WTC11 (cell line): ENCODE measurements at regions not wholly inside any gene's neighbourhood (a gene's known extent, or its start where the extent isn't known, plus 50 kb on each side); places are given as distances from the start of the nearest gene placed in this dataset.

ENCODE experiments used
- ATF1 ChIP-seq: sonication (generic); formaldehyde crosslinking; IDR thresholded peaks from 2 replicates; pipeline ENCODE4 v1.8.1; 2023; ENCODE audit warnings: mild to moderate bottlenecking, moderate library complexity, missing genetic modification reagents
- JUN ChIP-seq: sonication (generic); formaldehyde crosslinking; IDR thresholded peaks from 2 replicates; pipeline ENCODE4 v1.8.0; 2023; ENCODE audit warnings: mild to moderate bottlenecking, missing genetic modification reagents
- PREB ChIP-seq: sonication (generic); formaldehyde crosslinking; IDR thresholded peaks from 2 replicates; pipeline ENCODE4 v1.8.1; 2022; ENCODE audit warnings: mild to moderate bottlenecking, missing genetic modification reagents, moderate library complexity, borderline replicate concordance
- SP1 ChIP-seq: sonication (generic); formaldehyde crosslinking; conservative IDR thresholded peaks from 2 replicates; pipeline ENCODE4 v1.8.1; 2022; ENCODE audit warnings: missing genetic modification reagents
- TCF7 ChIP-seq: sonication (generic); formaldehyde crosslinking; IDR thresholded peaks from 2 replicates; pipeline ENCODE4 v1.8.0; 2022; ENCODE audit warnings: mild to moderate bottlenecking, low read depth, missing genetic modification reagents, moderate library complexity
- TEAD4 ChIP-seq: sonication (generic); formaldehyde crosslinking; IDR thresholded peaks from 2 replicates; pipeline ENCODE4 v1.8.0; 2022; ENCODE audit warnings: mild to moderate bottlenecking, missing genetic modification reagents
- ZNF416 ChIP-seq: fragments of 250-450 bp; sonication (Bioruptor Pico); IDR thresholded peaks from 2 replicates; pipeline ENCODE4 v1.9.0; 2021; ENCODE audit warnings: mild to moderate bottlenecking, inconsistent platforms
- ZNF423 ChIP-seq: fragments of 250-450 bp; sonication (Bioruptor Pico); IDR thresholded peaks from 2 replicates; pipeline ENCODE4 v2.1.2; 2022; ENCODE audit warnings: mild to moderate bottlenecking, moderate library complexity
- TF ChIP-seq, protein P1 (sequence below): fragments of 200-600 bp; IDR thresholded peaks from 2 replicates; pipeline ENCODE4 v1.8.0; 2022; ENCODE audit warnings: antibody characterized with exemption
- TF ChIP-seq, protein P2 (sequence below): sonication (generic); formaldehyde crosslinking; IDR thresholded peaks from 2 replicates; pipeline ENCODE4 v1.8.0; 2022; ENCODE audit warnings: mild to moderate bottlenecking, missing genetic modification reagents
- TF ChIP-seq, protein P3 (sequence below): sonication (generic); formaldehyde crosslinking; IDR thresholded peaks from 2 replicates; pipeline ENCODE4 v1.8.0; 2022; ENCODE audit warnings: mild to moderate bottlenecking, missing genetic modification reagents
- TF ChIP-seq, protein P4 (sequence below): sonication (generic); formaldehyde crosslinking; IDR thresholded peaks from 2 replicates; pipeline ENCODE4 v1.8.0; 2022; ENCODE audit warnings: mild to moderate bottlenecking, missing genetic modification reagents

GRCh38 chr9:90996154-90997065, 194.8 kb downstream of the SYK start:
- no peak for TF ChIP-seq PREB (CRISPR knock-in tag)
- TF ChIP-seq, protein P1, sequence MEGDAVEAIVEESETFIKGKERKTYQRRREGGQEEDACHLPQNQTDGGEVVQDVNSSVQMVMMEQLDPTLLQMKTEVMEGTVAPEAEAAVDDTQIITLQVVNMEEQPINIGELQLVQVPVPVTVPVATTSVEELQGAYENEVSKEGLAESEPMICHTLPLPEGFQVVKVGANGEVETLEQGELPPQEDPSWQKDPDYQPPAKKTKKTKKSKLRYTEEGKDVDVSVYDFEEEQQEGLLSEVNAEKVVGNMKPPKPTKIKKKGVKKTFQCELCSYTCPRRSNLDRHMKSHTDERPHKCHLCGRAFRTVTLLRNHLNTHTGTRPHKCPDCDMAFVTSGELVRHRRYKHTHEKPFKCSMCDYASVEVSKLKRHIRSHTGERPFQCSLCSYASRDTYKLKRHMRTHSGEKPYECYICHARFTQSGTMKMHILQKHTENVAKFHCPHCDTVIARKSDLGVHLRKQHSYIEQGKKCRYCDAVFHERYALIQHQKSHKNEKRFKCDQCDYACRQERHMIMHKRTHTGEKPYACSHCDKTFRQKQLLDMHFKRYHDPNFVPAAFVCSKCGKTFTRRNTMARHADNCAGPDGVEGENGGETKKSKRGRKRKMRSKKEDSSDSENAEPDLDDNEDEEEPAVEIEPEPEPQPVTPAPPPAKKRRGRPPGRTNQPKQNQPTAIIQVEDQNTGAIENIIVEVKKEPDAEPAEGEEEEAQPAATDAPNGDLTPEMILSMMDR, result no peak
- no peak for TF ChIP-seq JUN (CRISPR knock-in tag)
- TF ChIP-seq, protein P2, sequence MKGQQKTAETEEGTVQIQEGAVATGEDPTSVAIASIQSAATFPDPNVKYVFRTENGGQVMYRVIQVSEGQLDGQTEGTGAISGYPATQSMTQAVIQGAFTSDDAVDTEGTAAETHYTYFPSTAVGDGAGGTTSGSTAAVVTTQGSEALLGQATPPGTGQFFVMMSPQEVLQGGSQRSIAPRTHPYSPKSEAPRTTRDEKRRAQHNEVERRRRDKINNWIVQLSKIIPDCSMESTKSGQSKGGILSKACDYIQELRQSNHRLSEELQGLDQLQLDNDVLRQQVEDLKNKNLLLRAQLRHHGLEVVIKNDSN (CRISPR knock-in tag), result no peak
- TF ChIP-seq, protein P3, sequence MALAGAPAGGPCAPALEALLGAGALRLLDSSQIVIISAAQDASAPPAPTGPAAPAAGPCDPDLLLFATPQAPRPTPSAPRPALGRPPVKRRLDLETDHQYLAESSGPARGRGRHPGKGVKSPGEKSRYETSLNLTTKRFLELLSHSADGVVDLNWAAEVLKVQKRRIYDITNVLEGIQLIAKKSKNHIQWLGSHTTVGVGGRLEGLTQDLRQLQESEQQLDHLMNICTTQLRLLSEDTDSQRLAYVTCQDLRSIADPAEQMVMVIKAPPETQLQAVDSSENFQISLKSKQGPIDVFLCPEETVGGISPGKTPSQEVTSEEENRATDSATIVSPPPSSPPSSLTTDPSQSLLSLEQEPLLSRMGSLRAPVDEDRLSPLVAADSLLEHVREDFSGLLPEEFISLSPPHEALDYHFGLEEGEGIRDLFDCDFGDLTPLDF (CRISPR knock-in tag), result no peak
- no peak for TF ChIP-seq TEAD4
- TF ChIP-seq ZNF416 (CRISPR knock-in tag), result no peak
- TF ChIP-seq, protein P4, sequence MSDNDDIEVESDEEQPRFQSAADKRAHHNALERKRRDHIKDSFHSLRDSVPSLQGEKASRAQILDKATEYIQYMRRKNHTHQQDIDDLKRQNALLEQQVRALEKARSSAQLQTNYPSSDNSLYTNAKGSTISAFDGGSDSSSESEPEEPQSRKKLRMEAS, result no peak
- peak; percentile 61; the same call in 1 of the 2 replicates for TF ChIP-seq ZNF423 (CRISPR knock-in tag)
- TF ChIP-seq TCF7 (CRISPR knock-in tag), result no peak
- TF ChIP-seq SP1, result no peak
- TF ChIP-seq ATF1 (CRISPR knock-in tag), result no peak
